ENCODE measurements at regions not wholly inside any gene's neighbourhood (a gene's known extent, or its start where the extent isn't known, plus 50 kb on each side); places are given as distances from the start of the nearest gene placed in this dataset.

DNA sequence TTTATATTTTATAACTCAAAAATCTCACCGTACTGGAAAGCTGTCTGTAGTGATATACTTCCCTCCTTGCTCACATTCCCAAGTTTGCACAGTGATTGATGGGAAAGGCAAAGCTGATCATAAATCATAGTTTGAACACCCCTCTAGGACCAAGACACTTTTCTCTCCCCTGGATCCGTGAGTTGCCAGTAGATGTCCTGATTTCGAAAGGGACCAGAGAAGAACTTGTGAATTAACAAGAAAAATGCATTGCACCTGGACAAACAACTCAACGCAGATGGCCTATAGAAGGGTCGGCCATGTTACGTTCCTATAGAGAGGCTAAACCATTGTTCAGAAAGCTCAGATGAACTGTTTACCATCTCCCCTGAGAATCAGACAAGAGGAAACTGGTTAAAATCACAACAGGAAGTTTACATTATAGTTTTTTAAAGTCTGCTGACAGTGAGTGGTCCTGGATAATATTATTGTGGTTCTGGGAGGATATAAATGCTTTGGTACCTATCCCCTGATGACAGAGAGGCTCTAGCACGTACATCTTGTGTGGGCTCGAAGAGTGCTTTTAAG is 124.0 kb upstream of the SLC45A1 start:
- Histone ChIP-seq H3K4me1 (ENCODE audit: control insufficient read depth, extremely low read depth, insufficient read depth, low read length) (peaks cover 8% of the 10 kb centered on the region), H3K9ac (ENCODE audit: insufficient read depth, low read length) (no peak overlapping the region), H4K20me1 (ENCODE audit: control insufficient read depth, extremely low read depth, insufficient read depth, low read length) (no peaks in the 10 kb centered on the region), H3K27ac (ENCODE audit: insufficient read depth, low read length) (no peak overlapping the region), H2AFZ (ENCODE audit: low read length) (no peak overlapping the region), H3K9me3 (ENCODE audit: control insufficient read depth, insufficient read depth, low read depth, low read length) (no peaks in the 10 kb centered on the region), H3K4me3 (replicated peaks in 1 of 4; ENCODE audit: control extremely low read depth in 1 of 4, insufficient read depth in 1 of 4, low read depth in 3 of 4, low read length in 4 of 4) (no peak overlapping the region), H3K4me2 (ENCODE audit: extremely low read depth, insufficient read depth, low read length) (no peak overlapping the region), H3K36me3 (ENCODE audit: control insufficient read depth, insufficient read depth, low read length) (no peaks in the 10 kb centered on the region), H3K27me3 (ENCODE audit: control insufficient read depth, insufficient read depth, low read length) (no peaks in the 10 kb centered on the region), H3K79me2 (ENCODE audit: control insufficient read depth, insufficient read depth, low read length) (no peaks in the 10 kb centered on the region)
- TF ChIP-seq, protein P1, sequence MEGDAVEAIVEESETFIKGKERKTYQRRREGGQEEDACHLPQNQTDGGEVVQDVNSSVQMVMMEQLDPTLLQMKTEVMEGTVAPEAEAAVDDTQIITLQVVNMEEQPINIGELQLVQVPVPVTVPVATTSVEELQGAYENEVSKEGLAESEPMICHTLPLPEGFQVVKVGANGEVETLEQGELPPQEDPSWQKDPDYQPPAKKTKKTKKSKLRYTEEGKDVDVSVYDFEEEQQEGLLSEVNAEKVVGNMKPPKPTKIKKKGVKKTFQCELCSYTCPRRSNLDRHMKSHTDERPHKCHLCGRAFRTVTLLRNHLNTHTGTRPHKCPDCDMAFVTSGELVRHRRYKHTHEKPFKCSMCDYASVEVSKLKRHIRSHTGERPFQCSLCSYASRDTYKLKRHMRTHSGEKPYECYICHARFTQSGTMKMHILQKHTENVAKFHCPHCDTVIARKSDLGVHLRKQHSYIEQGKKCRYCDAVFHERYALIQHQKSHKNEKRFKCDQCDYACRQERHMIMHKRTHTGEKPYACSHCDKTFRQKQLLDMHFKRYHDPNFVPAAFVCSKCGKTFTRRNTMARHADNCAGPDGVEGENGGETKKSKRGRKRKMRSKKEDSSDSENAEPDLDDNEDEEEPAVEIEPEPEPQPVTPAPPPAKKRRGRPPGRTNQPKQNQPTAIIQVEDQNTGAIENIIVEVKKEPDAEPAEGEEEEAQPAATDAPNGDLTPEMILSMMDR (conservative IDR thresholded peaks at IDR 0.05 in 1 of 2, IDR thresholded peaks at IDR 0.05 in 1 of 2; ENCODE audit: low read depth in 1 of 2, low read length in 2 of 2), result no peak
- no peak for TF ChIP-seq EZH2 (IDR thresholded peaks at IDR 0.05; ENCODE audit: low read length, missing control alignments)
- DNase-seq (ENCODE audit: low read depth in 2 of 2), result no peak

DNA sequence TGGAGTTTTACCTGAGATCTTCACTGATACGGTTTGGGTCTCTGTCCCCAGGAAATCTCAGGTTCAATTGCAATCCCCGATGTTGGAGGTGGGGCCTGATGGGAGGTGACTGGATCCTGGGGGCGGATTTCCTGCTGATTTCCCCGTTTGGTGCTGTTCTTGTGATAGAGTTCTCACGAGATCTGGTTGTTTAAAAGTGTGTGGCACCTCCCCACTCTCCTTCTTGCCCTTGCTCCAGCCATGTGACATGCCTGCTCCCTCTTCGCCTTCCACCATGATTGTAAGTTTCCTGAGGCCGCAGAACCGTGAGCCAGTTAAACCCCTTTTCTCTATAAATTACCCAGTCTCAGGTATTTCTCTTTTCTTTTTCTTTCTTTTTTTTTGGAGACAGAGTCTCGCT is 126.4 kb upstream of the SLC45A1 start:
- H4K20me1 ChIP-seq (ENCODE audit: control insufficient read depth, extremely low read depth, insufficient read depth, low read length), result no peaks in the 10 kb centered on the region
- no peaks in the 10 kb centered on the region for H3K27me3 ChIP-seq (ENCODE audit: control insufficient read depth, insufficient read depth, low read length)
- H3K36me3 ChIP-seq (ENCODE audit: control insufficient read depth, insufficient read depth, low read length), result no peaks in the 10 kb centered on the region
- H3K4me1 ChIP-seq (ENCODE audit: control insufficient read depth, extremely low read depth, insufficient read depth, low read length), result peaks cover 2% of the 10 kb centered on the region
- H3K4me3 ChIP-seq (replicated peaks in 1 of 4; ENCODE audit: control extremely low read depth in 1 of 4, insufficient read depth in 1 of 4, low read depth in 3 of 4, low read length in 4 of 4), result no peak overlapping the region
- H2AFZ ChIP-seq (ENCODE audit: low read length), result no peak overlapping the region
- no peak overlapping the region for H3K27ac ChIP-seq (ENCODE audit: insufficient read depth, low read length)
- TF ChIP-seq, protein P1 (conservative IDR thresholded peaks at IDR 0.05 in 1 of 2, IDR thresholded peaks at IDR 0.05 in 1 of 2; ENCODE audit: low read depth in 1 of 2, low read length in 2 of 2), result no peak
- TF ChIP-seq EZH2 (IDR thresholded peaks at IDR 0.05; ENCODE audit: low read length, missing control alignments), result no peak
- no peak overlapping the region for H3K4me2 ChIP-seq (ENCODE audit: extremely low read depth, insufficient read depth, low read length)
- no peak overlapping the region for H3K9ac ChIP-seq (ENCODE audit: insufficient read depth, low read length)
- H3K9me3 ChIP-seq (ENCODE audit: control insufficient read depth, insufficient read depth, low read depth, low read length), result no peaks in the 10 kb centered on the region
- no peaks in the 10 kb centered on the region for H3K79me2 ChIP-seq (ENCODE audit: control insufficient read depth, insufficient read depth, low read length)
- DNase-seq (ENCODE audit: low read depth in 2 of 2), result no peak

DNA sequence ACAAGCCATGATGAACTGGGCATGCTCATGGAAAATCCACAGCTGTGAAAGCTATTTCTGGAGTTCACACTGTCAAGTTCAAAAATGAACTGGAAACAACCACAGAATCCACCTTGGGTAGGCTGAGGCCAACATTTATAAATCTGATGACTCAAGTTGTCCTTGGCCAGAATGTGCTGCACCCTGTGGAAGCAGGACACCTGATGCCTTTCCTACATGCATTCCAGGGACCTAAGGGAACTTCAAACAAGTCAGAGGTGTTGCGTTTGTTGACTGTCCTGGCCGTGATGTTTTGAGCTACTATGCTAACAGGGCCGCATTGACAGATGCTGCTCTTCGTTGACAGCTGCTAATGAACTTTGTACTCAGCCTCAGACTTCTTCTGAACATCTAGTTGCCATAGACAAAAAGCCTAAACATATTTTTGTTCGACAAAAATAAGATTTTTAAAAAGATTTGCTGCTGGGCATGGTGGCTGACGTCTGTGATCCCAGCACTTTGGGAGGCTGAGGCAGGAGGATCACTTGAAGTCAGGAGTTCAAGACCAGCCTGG is 127.9 kb upstream of the SLC45A1 start:
- TF ChIP-seq EZH2 (IDR thresholded peaks at IDR 0.05; ENCODE audit: low read length, missing control alignments), result no peak
- TF ChIP-seq, protein P1 (conservative IDR thresholded peaks at IDR 0.05 in 1 of 2, IDR thresholded peaks at IDR 0.05 in 1 of 2; ENCODE audit: low read depth in 1 of 2, low read length in 2 of 2), result no peak
- H3K4me2 ChIP-seq (ENCODE audit: extremely low read depth, insufficient read depth, low read length), result no peak overlapping the region
- no peak overlapping the region for H3K4me3 ChIP-seq (replicated peaks in 1 of 4; ENCODE audit: control extremely low read depth in 1 of 4, insufficient read depth in 1 of 4, low read depth in 3 of 4, low read length in 4 of 4)
- peak in 1 of 2 donors; percentile 95 for DNase-seq (ENCODE audit: low read depth in 2 of 2)
- H3K4me1 ChIP-seq (ENCODE audit: control insufficient read depth, extremely low read depth, insufficient read depth, low read length), result peaks cover 2% of the 10 kb centered on the region
- H3K9me3 ChIP-seq (ENCODE audit: control insufficient read depth, insufficient read depth, low read depth, low read length), result no peaks in the 10 kb centered on the region
- no peak overlapping the region for H2AFZ ChIP-seq (ENCODE audit: low read length)
- no peaks in the 10 kb centered on the region for H3K79me2 ChIP-seq (ENCODE audit: control insufficient read depth, insufficient read depth, low read length)
- no peaks in the 10 kb centered on the region for H3K36me3 ChIP-seq (ENCODE audit: control insufficient read depth, insufficient read depth, low read length)
- no peak overlapping the region for H3K27ac ChIP-seq (ENCODE audit: insufficient read depth, low read length)
- no peak overlapping the region for H3K9ac ChIP-seq (ENCODE audit: insufficient read depth, low read length)
- no peaks in the 10 kb centered on the region for H4K20me1 ChIP-seq (ENCODE audit: control insufficient read depth, extremely low read depth, insufficient read depth, low read length)
- H3K27me3 ChIP-seq (ENCODE audit: control insufficient read depth, insufficient read depth, low read length), result no peaks in the 10 kb centered on the region
